Thoracic aorta (tissue), 2 donors: ENCODE measurements at regions not wholly inside any gene's neighbourhood (a gene's known extent, or its start where the extent isn't known, plus 50 kb on each side); places are given as distances from the start of the nearest gene placed in this dataset.
A peak's percentile ranks its signal among the peaks of the same experiment; 100 is the strongest.
"Not testable (repeated sequence)": the region's sequence is repeated elsewhere in the genome, so short reads cannot be mapped to it uniquely, and the experiment has no call there.

ENCODE experiments used
- ATAC-seq: fragments of 150-250 bp; one replicate; pipeline ENCODE4 v1.8.0; 2017; ENCODE audit warnings: low read depth; ENCODE audit not compliant: insufficient number of reproducible peaks, low FRiP score
- DNase-seq: peaks from one replicate; pipeline ENCODE4 v3.0.0-alpha.2; 2020; ENCODE audit warnings: low spot score
- H3K27ac ChIP-seq, 2 donors: fragments of 200-600 bp; sonication (generic); 1 replicate in 1 of 2; 2 replicates in 1 of 2; pipeline ENCODE4 v1.5.1; 2016; ENCODE audit warnings: mild to moderate bottlenecking in 2 of 2, moderate library complexity in 2 of 2
- H3K27me3 ChIP-seq: fragments of 200-600 bp; sonication (generic); replicated peaks from 2 replicates; pipeline ENCODE4 v1.6.0; 2016; ENCODE audit warnings: mild to moderate bottlenecking; ENCODE audit not compliant: insufficient read depth
- H3K36me3 ChIP-seq: fragments of 200-600 bp; sonication (generic); one replicate; pipeline ENCODE4 v1.5.1; 2016
- H3K4me1 ChIP-seq, 2 donors: fragments of 200-600 bp; sonication (generic); 1 replicate in 1 of 2; 2 replicates in 1 of 2; pipeline versions ENCODE4 v1.5.1 to v1.6.0; 2016; ENCODE audit warnings: low read depth in 2 of 2, mild to moderate bottlenecking in 1 of 2; ENCODE audit not compliant: control insufficient read depth in 1 of 2
- H3K4me3 ChIP-seq: fragments of 200-600 bp; sonication (generic); 2 replicates; pipeline ENCODE4 v1.5.1; 2016; ENCODE audit warnings: mild to moderate bottlenecking
- H3K9me3 ChIP-seq: fragments of 200-600 bp; sonication (generic); 2 replicates; pipeline ENCODE4 v1.5.1; 2016
- TF ChIP-seq, protein P1 (sequence below): fragments of 200-600 bp; sonication (generic); IDR thresholded peaks from one replicate; pipeline ENCODE4 v1.5.1; 2019; ENCODE audit warnings: antibody characterized with exemption

DNA sequence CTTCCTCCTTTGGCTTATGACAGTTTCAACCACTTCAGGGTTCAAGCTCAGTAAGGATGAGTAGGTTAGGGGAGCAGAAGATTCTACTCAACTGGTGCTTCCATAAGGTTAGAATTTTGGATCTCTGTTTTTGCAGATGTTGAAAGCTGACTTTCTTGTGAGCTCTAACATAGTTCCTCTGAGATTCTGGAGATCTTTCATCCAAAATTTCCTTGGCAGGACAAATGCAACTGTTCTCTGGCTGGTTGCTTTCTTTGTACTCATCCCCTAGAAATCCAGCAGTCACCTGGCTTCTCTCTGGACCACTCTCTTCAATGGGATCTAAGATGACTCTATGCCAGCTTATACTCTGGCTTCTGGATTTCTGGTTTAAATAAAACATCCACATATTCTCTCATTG, 189.6 kb downstream of the ESM1 start:
- TF ChIP-seq, protein P1, sequence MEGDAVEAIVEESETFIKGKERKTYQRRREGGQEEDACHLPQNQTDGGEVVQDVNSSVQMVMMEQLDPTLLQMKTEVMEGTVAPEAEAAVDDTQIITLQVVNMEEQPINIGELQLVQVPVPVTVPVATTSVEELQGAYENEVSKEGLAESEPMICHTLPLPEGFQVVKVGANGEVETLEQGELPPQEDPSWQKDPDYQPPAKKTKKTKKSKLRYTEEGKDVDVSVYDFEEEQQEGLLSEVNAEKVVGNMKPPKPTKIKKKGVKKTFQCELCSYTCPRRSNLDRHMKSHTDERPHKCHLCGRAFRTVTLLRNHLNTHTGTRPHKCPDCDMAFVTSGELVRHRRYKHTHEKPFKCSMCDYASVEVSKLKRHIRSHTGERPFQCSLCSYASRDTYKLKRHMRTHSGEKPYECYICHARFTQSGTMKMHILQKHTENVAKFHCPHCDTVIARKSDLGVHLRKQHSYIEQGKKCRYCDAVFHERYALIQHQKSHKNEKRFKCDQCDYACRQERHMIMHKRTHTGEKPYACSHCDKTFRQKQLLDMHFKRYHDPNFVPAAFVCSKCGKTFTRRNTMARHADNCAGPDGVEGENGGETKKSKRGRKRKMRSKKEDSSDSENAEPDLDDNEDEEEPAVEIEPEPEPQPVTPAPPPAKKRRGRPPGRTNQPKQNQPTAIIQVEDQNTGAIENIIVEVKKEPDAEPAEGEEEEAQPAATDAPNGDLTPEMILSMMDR, result no peak
- no peak overlapping the region for H3K4me3 ChIP-seq
- no peak for ATAC-seq
- DNase-seq, result no peak
- peaks cover 22 to 41% of the 10 kb centered on the region in 2 donors for H3K4me1 ChIP-seq
- no peaks in the 10 kb centered on the region for H3K36me3 ChIP-seq
- no peaks in the 10 kb centered on the region for H3K9me3 ChIP-seq
- peak overlapping the region in 1 of 2 donors; percentile 54 for H3K27ac ChIP-seq
- no peaks in the 10 kb centered on the region for H3K27me3 ChIP-seq

DNA sequence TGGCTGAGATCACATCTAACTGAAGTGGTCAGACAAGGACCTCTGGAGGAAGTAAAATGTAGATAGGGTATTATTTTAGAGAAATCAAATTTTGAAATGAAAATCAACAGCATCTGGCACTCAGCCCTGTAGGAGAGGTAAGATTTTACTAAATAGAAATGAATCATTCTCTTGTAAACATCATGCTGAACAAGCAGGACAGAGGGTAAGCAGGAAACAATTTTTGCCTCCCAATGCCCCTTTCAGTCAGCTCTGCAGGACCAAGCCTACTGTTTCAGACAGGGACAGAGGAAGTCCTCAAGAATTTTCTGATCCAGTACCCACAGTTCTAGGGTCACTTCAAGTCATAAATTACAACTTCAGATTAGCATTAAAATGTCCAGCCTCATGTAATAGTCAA, 190.1 kb downstream of the ESM1 start:
- TF ChIP-seq, protein P1, result no peak
- Histone ChIP-seq H3K27ac (peak overlapping the region in 1 of 2 donors; percentile 54), H3K4me3 (no peak overlapping the region), H3K27me3 (no peaks in the 10 kb centered on the region), H3K36me3 (no peaks in the 10 kb centered on the region), H3K9me3 (no peaks in the 10 kb centered on the region), H3K4me1 (peaks cover 22 to 41% of the 10 kb centered on the region in 2 donors)
- no peak for ATAC-seq
- no peak for DNase-seq

DNA sequence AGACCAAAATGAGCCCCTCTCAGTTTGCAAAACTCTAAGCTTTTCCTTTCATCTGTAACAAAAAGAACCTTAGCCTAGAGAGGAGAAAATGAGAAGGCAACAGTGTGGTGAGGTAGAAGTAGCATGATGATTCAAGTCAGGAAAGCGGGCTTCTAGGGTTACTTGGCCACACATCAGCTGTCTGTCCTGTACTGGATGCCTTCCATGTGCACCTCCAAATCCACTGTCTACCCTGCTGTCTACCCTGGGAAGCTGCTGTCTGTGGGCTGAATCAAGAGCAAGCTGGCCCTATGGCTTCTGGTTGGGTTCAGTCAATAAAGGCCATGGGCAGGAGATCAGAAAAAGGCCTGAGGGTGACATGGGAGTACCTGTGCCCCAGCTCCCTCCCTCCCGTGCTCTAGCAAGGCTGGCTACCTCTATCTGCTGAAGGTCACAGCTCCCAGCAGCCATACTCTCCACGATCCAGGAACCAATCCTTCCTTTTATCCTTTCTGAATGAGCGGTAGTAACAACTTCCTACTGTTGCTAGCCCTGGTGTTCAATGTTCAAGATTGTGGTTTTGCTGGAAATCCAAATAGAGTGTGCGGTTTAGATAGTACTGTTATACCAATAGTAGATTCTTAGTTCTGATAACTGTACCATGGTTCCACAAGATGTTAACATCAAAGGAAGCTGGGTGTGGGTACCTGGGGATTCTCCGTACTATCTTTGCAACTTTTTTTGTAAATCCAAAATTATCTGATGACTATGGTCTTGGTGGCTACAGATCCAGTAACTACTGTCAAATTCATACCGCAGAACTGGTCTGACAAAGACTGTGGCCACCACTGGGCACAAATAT, 191.0 kb downstream of the ESM1 start:
- TF ChIP-seq, protein P1, result no peak
- ATAC-seq (no peak), DNase-seq (no peak)
- Histone ChIP-seq H3K9me3 (no peaks in the 10 kb centered on the region), H3K36me3 (no peaks in the 10 kb centered on the region), H3K4me1 (peaks cover 22 to 41% of the 10 kb centered on the region in 2 donors), H3K27ac (peak overlapping the region; percentile 54 to 58), H3K27me3 (no peaks in the 10 kb centered on the region), H3K4me3 (no peak overlapping the region)

DNA sequence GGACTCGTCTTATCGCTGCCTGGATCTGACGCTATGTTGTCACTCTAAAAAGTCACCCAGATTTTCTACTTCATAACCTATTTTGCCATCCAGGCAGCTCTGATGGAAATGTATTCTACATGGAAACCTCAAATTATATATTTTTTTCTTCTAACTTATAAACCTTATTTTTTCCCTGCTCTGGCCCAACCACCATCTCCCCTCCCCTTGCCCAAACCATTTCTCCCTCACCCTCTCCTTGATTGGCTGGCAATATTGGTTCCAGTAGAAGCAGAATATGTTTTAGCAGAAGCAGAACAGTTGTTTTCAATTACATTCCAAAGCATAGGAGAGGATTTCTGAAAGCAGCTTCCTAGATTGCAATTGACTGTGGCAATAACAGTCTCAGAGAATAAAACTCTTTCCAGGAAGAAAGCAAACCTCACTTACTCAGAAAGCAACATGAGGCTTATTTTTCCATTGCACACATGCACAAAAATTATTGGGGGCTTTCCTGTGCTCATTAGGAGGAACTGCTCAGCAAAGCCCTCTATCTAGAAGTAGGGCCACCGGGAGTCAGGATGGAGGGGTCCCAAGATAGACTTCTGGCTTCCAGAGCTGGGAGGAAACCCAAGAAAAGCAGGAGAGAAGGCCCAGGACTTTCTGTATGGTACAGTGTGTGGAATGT, 191.8 kb downstream of the ESM1 start:
- Histone ChIP-seq H3K4me3 (no peak overlapping the region), H3K27ac (peak overlapping the region; percentile 54 to 58), H3K4me1 (peaks cover 22 to 41% of the 10 kb centered on the region in 2 donors), H3K27me3 (no peaks in the 10 kb centered on the region), H3K36me3 (no peaks in the 10 kb centered on the region), H3K9me3 (no peaks in the 10 kb centered on the region)
- TF ChIP-seq, protein P1, result no peak
- DNase-seq, result no peak
- ATAC-seq, result no peak

DNA sequence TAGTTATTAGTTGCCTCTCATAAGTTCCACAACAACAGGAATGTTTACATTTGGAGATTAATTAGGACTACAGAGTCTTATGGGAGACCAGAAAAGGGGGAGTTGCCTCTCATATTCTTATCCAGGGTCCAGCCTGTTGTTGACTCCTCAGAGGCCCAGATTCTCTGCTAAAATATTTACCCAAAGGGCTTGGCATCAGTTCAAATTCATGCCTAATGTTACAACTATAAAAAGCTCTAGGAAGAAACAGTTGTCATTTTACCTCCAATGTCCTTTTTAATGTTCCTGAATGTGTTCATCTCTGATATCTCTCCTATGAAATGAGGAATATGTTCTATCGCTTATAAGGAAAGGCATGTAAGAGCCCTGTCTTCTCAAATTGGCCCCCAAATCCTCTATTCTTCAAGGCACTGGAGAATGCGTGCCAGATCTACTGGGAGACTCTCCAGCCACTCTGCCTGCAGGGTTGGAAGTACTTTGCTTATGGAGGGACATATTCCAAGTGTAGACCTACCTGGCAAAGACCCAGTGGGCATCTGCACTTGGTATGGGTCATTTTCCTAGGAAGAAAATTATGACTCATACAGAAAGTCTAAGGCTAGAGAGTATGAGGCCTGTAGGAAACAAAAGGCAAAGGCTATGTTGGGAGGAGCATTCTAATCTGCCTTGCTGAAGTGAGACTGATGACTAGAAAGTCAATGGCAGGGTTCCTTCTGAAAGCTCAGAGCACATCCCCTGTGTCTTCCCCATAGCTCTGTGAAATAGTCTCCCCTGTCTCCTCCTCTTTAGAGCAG, 192.6 kb downstream of the ESM1 start:
- Histone ChIP-seq H3K4me3 (no peak overlapping the region), H3K36me3 (no peaks in the 10 kb centered on the region), H3K9me3 (no peaks in the 10 kb centered on the region), H3K4me1 (peaks cover 22 to 41% of the 10 kb centered on the region in 2 donors), H3K27ac (peak overlapping the region; percentile 54 to 58), H3K27me3 (no peaks in the 10 kb centered on the region)
- TF ChIP-seq, protein P1, result no peak
- ATAC-seq, result peak; percentile 68
- peak; percentile 19 for DNase-seq

DNA sequence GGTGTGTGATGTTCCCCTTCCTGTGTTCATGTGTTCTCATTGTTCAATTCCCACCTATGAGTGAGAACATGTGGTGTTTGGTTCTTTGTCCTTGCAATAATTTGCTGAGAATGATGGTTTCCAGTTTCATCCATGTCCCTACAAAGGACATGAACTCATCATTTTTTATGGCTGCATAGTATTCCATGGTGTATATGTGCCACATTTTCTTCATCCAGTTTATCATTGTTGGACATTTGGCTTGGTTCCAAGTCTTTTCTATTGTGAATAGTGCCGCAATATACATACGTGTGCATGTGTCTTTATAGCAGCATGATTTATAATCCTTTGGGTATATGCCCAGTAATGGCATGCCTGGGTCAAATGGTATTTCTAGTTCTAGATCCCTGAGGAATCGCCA, 197.5 kb downstream of the ESM1 start:
- H3K9me3 ChIP-seq, H3K27me3 ChIP-seq, H3K36me3 ChIP-seq, DNase-seq, ATAC-seq, H3K4me3 ChIP-seq, H3K27ac ChIP-seq: not testable (repeated sequence)
- H3K4me1 ChIP-seq, result peaks cover 20 to 23% of the 10 kb centered on the region in 2 donors
